Skeletal muscle cell (primary cell): ENCODE measurements at regions not wholly inside any gene's neighbourhood (a gene's known extent, or its start where the extent isn't known, plus 50 kb on each side); places are given as distances from the start of the nearest gene placed in this dataset.

ENCODE experiments used
- DNase-seq: peaks from one replicate; pipeline ENCODE4 v3.0.0-alpha.2; 2010; ENCODE audit warnings: low read depth
- H3K4me3 ChIP-seq: 2 replicates; pipeline ENCODE4 v1.5.1; 2011; ENCODE audit warnings: low read depth, mild to moderate bottlenecking, control low read depth, low read length, moderate library complexity

DNA sequence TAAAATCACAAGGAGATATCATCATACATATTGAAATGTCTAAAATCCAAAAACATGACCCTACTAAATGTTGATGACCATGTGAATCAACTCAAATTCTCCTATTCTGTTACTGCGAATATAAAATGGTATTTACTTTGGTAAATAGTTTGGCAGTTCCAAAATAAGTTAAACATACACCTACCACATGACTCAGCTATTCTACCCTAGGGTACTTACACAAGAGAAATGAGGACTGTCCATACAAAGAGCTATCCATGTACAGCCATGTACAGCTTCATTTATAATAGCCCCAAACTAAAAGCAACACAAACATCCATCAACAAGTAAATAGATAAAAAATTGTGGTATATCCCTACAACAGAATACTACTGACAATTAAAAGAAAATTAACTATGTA, 346.1 kb upstream of the TENM4 start:
- no peak overlapping the region for H3K4me3 ChIP-seq
- DNase-seq = no peak

DNA sequence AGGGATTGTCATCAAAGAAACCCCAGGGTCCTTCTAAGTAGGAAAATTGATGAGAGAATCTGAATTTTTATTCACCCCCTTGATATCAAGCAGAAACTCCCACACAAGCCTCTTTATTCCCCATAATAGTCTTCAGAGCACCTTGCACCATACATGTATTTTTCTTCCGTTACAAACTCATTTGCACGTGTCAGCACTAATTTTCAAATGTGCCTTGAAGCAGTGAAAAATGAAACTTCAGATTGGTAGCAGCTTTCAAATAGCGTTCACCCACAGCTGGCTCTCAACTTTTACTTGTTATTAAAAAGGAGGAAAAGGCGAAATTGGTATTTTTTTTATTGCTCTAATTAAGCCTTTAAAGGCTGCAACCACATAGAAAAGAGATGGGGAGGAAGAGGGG, 343.0 kb upstream of the TENM4 start:
- no peak overlapping the region for H3K4me3 ChIP-seq
- DNase-seq = no peak

DNA sequence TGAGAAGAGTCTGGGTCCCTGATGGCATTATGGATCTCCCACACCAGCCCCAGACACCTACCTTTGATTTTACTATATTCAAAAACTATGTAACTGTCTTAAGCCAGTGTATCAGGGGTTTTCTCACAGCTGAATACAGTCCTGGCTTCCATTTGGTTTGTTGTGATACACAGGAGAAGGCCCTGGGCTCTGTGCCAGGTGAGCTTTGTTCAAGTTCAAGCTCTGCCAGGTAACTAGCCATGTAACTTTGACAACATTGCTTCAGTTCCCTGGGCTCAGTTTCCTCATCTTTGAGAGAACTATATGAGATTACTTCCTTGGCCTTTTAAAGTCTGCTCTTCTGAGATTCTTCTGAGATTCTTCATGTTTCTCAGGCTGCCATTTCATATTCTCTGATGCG, 327.5 kb upstream of the TENM4 start:
- DNase-seq = no peak
- H3K4me3 ChIP-seq = no peak overlapping the region

DNA sequence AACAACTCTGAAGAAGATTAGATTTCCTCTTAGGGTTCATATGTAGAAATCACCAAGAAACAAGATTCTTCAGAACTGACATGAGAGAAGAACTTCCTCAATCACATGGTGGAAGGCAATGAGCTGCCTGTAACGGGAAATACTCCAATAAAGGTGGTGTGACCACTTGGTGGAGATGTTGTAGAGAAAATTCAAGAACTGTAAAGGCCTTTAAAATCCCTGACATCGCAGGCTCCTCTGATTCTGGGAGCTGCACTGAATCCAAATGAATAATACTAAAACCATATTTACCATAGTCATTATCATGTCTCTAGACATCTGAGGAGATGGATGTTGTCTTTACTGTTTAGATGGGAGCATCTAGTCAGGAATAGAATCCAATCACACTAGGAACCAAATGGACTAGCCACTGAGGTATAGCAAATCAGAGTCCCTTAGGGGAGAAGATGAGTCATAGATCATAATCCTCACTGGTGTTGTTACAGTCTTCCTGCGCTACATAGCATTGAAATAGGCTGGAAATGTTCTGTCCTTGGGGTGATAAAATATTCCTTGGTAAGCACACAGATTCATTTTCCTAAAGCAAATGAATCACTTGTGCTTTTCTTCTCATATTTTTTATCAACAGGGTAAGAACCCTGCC, 321.6 kb upstream of the TENM4 start:
- DNase-seq = no peak
- no peak overlapping the region for H3K4me3 ChIP-seq

DNA sequence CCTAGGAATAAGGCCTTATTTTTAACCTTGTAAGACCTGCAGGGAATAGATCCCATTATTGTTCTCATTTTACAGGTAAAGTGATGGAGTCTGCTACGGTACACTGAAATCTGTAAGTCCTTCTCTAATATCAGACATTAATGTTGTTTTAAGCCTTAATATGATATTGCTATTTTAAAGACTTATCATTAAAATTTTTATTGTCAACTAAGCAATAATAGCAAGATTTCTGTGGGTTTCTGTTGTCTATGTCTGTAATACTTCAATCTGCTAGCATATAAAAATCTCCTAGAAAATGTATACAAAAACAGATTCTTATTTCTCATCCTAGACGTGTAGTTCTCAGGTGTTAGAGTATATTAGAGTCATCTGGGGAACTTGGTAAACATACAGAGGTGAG, 317.5 kb upstream of the TENM4 start:
- H3K4me3 ChIP-seq = no peak overlapping the region
- DNase-seq = no peak

DNA sequence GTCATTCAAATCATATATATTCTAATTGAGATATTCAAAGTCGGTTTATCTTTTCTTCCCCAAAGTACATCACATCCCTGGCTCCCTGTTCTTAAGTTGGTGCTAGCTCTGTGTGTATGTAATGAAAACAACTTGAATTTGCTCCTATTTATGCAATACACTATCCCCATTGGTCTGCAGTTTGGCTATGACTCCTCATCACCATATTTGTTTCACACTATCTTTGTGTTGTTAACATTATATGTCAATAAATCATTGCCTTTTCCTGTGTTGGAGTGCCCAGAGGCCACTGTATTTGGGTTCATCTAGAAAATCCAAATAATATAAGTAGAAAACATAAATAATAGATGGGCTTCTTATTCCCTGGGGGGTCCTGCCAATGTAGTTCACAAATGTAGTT, 306.6 kb upstream of the TENM4 start:
- H3K4me3 ChIP-seq = no peak overlapping the region
- no peak for DNase-seq

DNA sequence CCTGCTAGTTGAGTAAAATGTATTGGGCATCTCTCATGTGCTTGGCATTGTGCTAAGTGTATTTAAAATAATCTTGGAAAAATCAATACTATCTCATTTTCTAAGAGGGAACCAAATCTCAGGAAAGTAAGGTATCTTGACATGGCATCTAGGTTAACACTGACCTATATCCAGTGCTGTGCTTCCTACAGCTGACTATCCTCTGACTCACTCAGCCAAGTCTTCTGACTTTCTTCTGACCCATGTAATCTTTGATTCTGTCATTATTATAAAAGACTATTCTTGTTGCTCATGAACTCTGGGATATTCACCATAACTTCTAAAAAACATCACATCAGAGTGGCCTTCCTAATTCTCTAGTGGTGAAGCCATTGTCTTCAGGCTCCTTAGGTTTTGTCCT, 304.1 kb upstream of the TENM4 start:
- no peak overlapping the region for H3K4me3 ChIP-seq
- no peak for DNase-seq

DNA sequence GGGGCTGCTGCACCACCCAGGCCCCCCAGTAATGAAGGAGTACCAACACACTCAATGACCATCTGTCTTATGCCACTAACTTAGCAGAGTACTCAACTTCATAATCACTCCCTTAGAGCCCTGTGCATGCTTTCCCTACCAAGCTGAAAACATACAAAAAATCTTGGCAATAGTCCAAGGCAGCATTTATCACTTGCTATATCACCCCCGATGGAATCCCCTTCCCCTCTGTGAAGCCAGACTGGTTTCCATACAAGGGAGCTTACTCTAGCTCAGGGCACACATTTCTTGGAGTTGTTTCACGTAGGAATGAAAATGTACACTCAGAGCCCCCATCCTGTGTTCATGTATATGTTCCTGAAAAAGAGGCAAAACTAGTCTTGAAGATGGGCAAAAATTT, 301.3 kb upstream of the TENM4 start:
- no peak overlapping the region for H3K4me3 ChIP-seq
- DNase-seq = no peak

DNA sequence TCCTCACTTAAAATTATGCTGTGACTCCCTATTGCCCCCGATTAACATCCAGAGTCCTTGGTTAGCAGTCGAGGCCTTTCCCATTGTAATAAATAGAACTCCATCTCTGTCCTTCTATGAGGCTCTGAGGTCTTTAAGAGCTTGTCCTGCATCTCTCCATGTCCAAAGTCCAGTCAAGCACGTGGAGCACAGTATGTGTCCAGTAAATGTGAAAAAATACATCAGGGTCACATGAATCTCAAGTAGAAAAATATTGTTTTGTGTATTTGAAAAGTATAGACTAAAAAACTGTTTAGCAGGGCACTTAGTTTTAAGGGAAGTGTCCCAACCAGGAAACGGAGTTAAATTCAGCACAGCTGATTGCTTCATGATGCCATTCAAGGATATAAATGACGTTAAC, 298.8 kb upstream of the TENM4 start:
- no peak for DNase-seq
- no peak overlapping the region for H3K4me3 ChIP-seq

DNA sequence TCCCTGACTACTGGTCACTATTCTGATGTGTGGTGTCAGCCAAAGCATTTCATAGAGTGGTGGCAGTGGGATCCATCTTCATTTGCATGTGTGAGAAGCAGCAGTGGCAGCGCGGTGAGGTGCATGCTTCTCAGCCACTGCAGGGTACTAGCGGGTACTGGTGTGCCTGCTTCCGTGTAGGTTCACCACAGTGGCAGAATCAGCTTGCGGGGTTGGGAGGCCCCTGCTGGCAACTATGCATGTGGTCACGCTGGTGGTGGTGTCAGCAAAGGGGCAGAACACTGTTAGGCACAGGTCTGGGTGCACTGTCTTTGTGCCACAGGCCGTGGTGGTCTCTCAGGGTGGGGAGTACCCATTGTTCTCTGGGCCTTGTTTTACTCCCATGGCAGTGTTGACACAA, 286.4 kb upstream of the TENM4 start:
- H3K4me3 ChIP-seq = no peak overlapping the region
- DNase-seq = no peak

DNA sequence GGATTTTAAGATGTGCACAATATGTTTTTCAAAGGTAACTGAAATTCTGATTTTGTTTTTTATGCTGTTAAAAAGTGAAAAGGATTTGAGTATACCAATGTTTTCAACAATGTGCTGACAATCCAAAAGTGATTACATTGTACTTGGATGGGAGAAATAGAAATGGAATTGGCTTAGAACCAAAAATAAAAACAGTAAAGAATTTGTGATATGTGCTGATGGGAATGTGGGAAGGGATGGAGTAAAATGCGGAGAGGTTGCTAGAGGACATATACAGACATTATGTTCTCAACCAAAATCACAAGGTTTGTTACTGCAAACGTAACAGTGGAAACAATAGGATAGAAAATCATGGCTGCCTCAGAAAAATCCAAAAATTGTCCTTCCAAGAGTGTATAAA, 279.3 kb upstream of the TENM4 start:
- DNase-seq = no peak
- H3K4me3 ChIP-seq = no peak overlapping the region

DNA sequence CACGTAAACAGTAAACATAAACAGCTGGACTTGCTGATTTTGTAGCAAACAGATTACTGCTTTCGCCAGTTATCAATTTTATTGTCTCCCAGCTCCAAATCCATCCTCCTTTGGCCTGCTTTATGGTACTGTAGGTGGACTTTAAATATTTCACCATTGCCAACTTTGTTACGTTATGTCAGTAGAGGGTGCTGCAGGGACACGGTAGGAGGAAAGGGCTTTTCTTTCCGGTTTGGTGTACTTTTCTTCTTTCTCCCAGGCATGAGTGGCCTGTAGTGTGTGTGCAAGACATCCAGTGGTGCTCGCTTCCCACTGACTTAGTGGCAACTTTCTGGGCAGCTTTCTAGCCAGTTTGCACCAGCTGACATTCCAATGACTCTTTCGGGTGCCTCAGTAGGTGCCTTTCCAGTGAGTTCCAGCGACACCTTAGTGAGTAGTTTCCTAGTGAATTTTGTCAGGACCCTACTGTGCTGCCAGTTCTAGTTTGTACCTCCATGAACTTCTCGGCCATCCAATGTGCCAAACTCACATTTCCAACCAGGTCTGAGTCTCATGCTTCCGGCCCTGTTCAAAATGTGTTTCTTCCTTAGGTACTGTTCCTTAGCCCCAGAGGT, 267.6 kb upstream of the TENM4 start:
- no peak for DNase-seq

DNA sequence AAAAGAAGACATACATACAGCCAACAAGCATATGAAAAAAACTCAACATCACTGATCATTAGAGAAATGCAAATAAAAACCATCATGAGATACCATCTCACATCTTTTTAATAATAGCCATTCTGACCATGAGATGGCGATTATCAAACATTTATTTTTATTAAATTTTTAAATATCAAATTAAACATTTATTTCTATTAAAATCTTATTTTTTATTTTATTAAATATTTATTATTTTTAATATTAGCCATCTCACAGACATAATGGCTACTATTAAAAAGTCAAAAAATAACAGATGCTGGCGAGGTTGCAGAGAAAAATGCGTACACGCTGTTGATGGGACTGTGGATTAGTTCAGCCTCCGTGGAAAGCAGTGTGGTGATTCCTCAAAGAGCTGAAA, 264.8 kb upstream of the TENM4 start:
- H3K4me3 ChIP-seq = no peak overlapping the region
- no peak for DNase-seq

More for the DNA sequence above, 267.6 kb upstream of the TENM4 start:
- H3K4me3 ChIP-seq = no peak overlapping the region

DNA sequence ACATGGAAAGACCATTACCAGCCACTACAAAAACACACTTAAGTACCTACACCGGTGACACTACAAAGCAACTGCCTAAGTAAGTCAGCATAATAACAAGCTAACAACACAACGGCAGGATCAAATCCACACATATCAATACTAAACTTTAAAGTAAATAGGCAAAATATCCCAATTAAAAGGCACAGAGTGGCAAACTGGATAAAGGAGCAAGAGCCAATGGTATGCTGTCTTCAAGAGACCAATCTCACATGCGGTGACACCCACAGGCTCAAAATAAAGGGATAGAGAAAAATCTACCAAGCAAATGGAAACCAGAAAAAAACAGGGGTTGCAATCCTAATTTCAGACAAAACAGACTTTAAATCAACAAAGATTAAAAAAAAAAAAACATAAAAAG, 261.5 kb upstream of the TENM4 start:
- no peak overlapping the region for H3K4me3 ChIP-seq
- no peak for DNase-seq

DNA sequence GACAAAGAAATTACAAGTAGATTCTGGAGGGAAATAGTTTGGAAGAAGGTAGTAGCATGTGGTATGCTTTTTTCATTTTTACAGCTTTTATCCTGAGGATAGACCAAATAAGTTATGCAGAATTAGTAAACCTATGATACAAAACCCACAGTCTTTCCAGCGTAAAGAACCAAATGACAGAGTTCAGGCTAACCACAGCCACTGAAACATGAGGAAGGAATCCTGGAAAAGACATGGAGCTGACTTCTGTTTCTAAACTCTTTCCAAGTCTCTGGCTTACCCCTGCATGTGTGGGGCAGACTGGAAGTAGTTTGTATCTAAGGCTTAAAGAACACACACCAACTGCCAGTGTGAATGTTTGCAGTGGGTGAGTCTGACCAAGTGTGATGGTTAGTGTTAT, 258.4 kb upstream of the TENM4 start:
- H3K4me3 ChIP-seq = no peak overlapping the region
- no peak for DNase-seq

DNA sequence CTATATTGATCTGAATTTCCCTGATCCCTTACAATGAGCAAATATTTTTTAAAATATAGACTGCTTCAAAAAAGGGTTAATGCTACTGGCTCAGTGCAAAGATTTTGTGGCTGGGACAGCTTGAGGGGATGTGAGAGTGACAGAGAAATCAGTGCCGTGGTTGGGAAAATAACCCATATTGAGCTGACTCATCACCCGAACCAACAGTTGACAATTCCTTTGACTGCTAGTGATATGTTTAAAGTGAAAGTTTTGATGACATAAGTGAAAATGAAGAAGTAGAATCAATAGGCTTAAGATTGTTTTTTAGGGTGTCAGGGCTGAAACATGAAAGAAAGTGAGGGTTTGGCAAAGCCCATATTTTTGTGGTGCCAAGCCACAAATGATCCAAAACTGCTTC, 257.1 kb upstream of the TENM4 start:
- H3K4me3 ChIP-seq = no peak overlapping the region
- DNase-seq = no peak

DNA sequence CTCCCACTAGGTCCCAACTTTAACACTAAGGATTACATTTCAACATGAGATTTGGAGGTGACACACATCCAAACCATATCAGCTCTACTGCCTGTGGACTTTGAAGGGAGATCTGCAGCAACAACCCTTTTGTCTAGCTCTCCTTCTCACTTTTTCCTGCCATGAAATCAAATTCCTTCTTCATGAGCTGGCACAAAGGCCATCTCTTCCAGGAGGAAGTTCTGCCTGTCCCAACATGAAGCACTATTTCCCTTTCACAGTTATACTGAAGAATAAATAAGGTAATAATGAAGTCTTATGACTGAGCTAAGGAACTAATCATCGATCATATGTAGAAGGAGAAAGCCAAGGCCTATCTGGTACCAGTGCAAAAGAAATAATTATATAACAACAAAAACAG, 253.5 kb upstream of the TENM4 start:
- H3K4me3 ChIP-seq = no peak overlapping the region
- DNase-seq = no peak

DNA sequence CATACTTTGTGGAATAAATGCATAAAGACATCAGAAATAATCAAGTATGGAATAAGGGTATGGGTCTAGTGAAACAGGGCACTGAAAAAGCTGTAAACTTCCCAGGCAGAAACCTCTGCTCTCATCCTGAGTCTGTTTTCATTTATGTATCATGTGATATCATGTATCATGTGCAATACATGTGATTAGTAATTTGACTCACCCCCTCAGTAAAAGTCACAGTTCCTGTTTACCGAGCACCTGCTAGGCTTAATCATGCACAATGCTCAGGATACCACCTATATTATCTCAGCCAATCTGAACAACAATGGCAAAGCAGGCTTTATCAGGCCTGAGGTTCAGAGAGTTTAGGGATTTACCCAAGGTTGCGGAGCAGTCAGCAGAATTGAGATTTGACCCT, 250.6 kb upstream of the TENM4 start:
- H3K4me3 ChIP-seq = no peak overlapping the region
- no peak for DNase-seq

DNA sequence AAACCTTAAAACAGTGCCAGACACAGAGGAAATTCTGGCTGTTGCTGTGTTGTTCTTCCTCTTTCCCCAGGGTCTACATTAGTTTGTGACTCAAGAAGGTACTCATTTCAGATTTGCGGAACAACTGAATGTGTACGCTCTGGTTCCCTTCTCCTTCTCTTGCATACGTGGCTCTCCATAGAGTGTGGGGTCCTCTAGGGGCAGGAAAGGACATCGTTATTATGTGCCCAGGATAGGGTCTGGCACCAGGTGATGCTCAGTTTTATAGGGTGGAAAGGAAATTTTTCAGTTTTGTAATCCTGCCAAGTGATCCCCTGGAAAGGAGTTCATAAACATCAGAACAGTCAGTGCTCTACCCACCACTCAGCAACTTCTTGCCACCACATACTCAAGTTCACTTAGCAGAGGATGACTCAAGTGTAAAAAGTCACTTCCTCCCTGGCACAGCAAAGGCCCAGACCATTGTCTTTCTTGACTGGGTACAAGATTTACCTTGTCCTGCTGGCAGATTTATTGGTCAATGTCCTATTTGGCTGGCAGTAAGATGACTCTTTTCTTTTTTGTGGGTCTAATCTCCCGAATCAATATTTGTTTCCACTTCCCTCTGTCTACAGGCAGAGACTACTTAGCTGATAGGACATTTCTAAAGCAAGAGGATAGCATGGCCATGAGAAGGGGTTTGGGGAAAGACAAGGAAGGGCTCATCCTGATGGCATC, 246.0 kb upstream of the TENM4 start:
- DNase-seq = no peak
- no peak overlapping the region for H3K4me3 ChIP-seq

DNA sequence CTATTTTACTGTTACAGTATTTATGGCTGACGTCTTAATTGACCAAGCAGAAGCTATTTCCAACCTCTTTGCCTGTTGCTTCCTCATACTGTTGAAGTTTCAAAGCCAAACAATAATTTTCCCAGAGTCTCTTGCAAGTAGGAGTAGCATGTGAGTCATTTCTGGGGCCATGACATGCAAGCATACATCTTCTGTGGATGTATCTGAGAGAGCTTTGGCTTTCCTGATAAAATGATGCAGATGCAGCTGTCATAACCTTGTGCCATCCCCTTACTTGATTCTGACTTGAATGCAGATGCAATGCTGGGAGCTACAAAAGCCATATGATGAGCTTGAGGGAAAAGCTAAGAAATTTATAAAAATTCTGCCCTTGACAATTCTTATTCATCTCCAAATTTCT, 243.1 kb upstream of the TENM4 start:
- no peak overlapping the region for H3K4me3 ChIP-seq
- no peak for DNase-seq

DNA sequence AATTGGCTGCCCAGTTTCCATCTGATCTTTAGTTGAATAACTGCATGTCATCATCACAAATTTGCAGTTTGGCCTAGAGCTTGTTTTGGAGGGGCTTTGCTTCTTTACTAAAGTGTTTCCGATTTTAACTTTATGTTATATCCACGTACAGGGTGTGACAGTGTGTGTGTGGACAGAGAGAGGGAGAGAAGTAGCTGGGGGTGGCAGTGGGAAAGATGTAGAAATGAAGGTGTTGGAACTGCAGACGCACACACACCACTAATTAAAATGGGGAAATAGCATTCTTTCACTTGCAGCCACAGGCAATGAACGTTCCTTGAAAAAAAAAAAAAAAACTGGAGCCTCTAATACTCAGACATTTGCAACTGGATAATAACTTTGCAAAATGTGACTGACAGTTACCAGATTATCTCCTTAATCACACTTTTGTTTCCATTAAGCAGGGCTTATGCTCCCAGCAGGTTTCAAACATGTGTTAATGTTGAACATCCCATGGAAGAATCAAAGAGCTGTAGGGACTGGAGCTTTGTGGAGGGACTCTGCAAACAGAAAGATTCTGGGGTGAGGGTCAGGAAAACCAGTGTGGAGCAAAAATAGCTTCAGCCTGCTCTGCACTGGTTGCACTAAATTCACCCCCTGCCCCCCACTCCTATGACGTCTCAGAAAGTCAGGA, 238.1 kb upstream of the TENM4 start:
- no peak for DNase-seq

More for the DNA sequence above, 238.1 kb upstream of the TENM4 start:
- no peak overlapping the region for H3K4me3 ChIP-seq
